Embryonic facial prominence (tissue), 1 donor: ENCODE measurements at regions not wholly inside any gene's neighbourhood (a gene's known extent, or its start where the extent isn't known, plus 50 kb on each side); places are given as distances from the start of the nearest gene placed in this dataset.

Source experiments
- DNase-seq: peaks from one replicate; pipeline ENCODE4 v3.0.0-alpha.2; 2016; ENCODE audit errors: extremely low spot score

DNA sequence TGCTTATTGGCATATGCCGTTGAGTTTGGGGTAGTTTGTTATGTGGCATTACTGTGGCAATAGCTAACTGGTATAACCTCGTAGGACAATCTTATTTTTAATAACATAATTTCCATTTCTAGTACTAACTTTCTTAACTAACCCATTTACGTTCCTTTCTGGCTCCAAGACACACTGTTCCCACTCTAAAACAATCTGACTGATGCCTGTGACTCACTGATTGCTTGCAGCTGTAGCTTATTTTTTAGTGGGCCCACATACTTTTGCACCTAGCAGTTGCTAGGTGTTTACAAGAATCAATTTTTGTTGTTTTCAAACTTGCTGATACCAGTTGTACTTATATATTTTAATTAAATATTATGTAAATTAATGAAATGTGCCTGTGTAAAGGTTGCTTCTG is 52.2 kb downstream of the FAT3 start:
- no peak for DNase-seq

GRCh38 chr11:92277871-92278270 is 53.3 kb downstream of the FAT3 start:
- DNase-seq = no peak

- no peak for DNase-seq
Measured at GRCh38 chr11:92278791-92279433, 54.3 kb downstream of the FAT3 start.

DNA sequence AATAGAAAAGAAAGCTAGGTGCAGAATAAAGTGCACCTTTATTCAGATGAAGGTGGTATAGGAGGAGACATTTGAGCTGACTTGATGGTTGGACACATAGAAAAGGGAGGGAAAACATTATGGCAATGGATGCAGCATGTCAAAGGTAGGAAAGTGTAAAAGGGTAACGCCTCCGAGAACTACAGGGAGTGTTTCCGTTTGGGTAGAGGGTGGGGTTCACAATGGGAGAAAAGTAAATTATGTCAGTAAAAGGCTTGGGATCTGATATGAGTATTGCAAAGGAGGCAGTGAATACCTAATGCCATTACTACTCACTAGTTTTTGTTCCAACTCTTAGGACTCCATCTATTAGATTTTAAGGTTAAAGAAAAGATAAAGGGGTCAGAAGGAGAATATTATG is 59.5 kb downstream of the FAT3 start:
- no peak for DNase-seq

DNA sequence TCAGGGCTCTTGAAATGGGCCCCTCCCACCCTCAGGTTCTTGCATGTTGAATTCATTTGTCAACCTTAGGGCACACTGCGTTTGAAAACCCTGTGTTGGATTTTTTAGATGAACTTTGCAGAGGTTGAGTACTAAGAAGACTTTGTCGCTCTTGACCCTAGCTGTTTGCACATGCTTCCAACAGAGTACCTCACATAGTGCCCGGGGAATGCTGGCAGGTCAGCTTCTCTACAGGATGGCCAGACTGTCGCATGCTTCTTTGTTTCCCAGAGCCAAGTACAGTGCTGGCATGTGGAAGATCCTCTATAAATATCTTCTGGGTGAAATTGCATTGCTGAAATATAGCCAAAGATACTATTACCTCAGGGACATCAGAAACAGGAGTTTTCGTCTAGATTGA is 59.9 kb downstream of the FAT3 start:
- no peak for DNase-seq

DNA sequence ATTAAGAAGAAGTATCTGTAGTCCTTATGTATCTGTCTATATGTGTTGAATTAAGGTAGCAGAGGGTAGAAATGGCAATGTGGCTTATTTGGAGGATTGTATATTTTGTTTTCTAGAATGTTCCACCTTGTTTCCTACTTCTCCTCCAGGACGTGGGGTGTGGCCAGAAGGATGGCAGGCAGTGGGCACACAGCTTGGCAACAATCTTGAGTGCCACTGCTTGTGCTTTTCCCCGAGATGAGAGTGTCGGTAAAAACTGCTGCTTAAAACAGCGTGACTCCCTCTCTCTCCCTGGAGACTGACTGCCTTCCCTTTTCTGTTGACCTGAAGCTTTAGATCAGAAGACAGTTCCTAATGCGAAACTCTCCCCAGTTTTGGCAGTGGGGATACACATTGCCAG is 61.2 kb downstream of the FAT3 start:
- no peak for DNase-seq

- no peak for DNase-seq
Measured at GRCh38 chr11:92286709-92287108, 62.1 kb downstream of the FAT3 start.

DNA sequence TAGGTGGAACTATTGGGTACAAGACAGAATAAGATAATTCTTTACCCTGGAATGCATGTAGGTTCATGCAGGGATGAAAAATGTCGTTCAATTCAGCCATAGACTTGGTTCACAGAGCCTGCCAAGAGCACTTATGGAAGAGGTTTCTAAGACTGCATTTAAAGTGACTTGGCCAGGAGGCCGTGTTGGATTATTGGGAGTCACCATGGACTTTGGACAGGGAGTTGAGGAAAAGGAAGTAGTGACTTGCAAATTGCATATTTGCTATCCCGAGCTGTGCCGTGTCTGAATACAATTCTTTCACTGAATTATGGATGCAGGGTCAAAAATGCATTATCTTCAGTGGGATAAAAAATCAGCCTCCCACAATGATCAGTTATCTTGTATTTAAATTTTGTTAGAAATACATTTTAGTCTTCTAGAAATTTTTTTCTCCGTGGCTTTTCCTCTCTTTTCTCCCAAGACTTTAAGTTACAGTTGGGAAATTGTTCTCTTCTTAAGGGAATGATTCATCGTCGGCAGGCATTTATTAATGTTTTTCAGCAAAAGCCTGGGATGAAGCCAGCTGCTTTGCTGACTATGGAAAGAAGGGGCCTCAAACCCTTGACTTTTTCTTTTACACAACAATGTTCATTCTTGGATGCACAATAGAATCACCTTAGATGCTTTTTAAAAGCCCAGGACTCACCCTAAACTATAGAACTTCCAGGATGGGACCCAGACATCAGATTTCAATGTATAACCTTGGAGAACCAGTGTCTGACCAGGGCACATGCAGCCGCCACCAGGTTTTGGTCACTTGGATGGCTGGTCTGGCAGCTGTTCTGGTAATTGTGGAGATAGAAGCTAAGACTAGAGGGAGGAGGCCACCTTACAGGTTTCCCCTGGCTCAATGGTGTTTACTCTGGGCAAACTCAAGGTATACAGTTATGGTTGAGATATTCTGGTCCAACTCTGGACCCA is 70.8 kb downstream of the FAT3 start:
- DNase-seq = no peak

GRCh38 chr11:92296138-92296515 is 71.5 kb downstream of the FAT3 start:
- no peak for DNase-seq

DNA sequence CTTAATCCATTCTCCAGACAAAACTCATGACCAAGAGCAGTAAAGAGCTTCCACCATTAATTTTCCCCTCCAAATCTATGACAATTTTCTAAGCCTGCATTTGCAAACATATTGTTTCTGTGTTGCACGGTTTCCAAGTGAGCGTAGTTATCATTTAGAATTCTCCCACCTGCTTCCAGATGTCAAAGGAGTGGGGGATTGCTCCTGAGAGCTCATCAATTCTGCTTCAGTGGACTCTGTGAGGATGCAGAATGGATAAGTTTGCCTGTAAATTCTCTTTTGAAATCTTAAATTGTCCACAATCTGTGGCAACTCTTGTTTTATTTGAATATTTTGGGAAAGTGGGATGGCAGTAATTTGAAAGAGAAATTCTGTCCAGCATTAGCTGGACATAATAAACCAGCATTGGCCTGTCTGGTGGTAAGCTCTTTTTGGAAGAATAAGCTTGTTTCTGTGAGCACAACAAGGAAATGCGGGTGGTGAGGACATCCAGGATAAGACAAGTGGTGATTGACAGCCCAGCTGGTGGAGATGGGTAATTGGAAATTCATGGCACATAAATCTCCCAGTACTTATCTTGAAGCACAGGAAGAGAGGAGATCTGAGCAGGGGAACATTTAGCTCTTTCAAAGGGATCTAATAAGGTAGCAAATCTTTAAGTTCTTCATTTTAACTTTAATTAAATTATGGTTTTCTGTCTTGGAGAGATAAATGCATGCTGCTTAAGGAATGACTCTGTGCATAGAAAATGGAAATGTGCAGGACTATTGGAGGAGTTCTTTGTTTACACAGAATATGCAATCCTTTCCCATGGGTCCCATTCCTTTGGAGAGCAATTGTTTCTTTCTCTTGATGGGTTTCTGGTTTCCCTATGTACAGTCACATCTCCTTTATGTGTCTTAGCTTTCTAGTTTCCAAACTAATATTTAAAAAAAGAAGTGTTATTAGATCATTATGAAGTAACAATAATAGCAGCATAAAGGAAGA is 73.2 kb downstream of the FAT3 start:
- DNase-seq = no peak

DNA sequence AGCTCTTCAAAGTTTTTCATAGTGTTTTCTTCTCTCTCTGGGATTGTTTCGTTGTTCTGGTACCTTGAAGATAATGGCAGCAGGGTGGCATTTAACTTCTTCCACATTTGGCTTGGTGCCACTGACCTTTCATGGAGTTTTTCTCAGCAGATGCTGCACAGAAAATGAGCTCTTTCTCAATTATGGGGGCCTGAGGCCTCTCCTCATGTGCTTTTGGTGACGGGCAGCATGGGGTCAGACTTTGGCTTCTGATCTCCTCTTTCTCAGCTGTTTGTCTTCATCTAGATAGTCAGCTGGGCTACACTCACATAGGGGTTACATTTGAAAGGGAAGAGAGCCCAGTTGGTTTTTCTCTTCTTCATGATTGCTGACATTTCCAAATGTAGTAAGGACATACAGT is 76.3 kb downstream of the FAT3 start:
- no peak for DNase-seq

DNA sequence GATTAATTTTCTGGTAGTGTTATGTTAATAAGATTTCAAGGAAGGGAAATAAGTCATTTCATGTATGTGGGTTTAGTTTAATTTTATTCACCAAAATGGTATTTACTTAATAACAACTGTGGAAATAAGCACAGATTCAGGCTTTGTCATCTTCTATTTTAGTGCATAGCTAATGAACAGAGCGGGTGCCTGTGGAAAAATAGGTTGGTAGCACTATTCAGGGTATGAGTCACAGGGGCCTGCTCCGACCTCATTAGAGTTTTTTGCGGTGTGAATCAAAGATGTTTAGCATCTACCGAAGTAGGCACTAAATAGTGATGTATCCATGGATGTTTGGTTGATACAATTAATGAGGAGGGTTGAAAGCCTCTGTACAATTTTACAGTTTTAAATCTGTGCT is 78.2 kb downstream of the FAT3 start:
- no peak for DNase-seq

GRCh38 chr11:92304271-92304670 is 79.7 kb downstream of the FAT3 start:
- DNase-seq = no peak

DNA sequence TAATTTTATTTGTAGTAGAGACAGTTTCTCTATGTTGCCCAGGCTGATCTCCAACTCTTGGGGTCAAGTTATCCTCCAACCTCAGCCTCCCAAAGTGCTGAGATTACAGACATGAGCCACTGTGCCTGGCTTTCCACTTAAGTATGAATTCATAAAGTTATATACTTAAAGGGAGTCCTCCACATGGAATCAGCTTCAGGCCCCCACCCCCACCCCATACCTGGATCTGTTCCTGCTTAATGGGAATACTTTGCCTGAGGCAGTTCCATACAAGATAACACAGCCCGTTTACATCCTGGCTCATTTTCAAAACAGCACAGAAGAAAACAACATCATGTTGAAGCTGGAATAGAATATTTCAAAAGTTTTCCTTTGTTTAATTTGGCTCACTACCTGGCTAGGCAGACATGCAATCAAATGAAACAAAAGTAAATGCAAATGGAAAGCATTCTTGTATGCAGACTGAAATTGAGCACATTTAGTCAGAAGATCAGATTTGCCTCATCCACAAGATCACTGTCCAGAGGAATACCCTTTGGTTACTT is 82.4 kb downstream of the FAT3 start:
- no peak for DNase-seq

DNA sequence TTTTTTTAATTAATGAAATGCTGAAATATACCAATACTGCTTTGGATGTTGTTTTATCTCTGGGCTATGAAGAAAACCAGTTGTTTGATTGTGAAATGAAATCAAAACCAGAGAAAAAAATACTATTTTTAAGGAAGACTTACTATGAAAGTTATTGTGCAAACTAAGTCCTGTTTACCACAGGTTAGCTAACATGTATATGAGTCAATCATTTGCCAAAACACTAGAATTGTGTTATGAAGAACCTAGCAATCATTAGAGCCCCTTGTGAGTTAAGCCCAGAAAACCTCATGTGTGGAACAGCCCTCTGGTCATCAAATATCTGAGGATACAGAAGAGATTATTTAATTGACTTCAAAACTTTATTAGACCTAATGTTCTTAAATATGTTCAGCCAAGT is 83.7 kb downstream of the FAT3 start:
- DNase-seq = no peak

DNA sequence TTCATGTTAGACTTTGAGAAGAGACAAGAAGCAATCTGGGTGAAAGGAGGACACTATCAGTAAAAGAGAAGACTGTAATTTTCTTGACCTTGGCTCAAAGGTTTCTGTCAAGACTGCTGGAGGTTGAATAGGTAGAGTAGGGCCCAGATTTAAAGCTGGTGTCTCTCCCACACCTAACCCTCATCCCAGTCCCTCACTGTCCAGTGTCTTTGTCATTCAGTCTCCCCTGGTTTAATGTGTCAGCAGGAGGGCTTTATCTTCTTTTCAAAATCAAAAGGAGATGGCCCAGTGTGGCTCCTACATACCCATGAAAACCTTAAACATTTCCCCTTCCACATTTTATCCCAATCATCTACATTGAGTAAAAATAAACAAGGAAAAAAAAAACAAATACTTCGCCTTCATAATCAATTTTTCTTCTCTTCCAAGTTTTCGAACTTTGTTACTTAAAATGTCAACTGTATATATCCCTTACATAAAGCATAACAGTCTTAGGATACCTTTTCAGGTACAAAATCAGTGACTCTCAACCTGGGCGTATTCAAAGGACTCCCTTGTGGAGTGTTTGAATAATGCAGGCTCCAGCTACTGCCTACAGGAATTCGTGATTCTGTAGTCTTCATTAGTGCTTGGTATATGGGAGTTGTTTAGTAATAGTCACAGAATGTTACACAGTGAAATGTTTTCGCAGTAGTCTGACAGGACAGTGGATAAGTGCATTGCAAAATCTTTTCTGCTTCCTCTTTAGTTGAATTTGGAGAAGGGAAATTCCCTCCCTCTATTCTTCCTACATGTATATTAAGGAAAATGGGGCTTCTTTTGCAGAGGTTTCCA is 87.2 kb downstream of the FAT3 start:
- no peak for DNase-seq

DNA sequence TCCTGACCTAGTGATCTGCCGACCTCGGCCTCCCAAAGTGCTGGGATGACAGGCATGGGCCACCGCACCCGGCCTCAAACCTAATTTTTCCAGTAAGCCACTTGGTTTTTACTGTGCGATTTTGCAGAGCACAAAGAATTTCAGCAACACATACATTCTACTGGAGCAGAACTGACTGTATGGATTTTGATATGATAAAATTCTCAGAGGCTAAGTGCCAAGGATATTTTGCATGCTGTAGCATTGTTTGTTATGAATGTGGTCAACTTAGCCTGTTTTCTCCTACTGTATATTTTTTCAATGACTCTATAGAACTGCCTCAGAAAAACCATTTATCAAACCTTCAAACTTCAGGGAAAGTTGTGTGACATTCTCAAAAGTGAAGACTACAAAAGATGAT is 89.2 kb downstream of the FAT3 start:
- no peak for DNase-seq

- no peak for DNase-seq
Measured at GRCh38 chr11:92314499-92314898, 89.9 kb downstream of the FAT3 start.

DNA sequence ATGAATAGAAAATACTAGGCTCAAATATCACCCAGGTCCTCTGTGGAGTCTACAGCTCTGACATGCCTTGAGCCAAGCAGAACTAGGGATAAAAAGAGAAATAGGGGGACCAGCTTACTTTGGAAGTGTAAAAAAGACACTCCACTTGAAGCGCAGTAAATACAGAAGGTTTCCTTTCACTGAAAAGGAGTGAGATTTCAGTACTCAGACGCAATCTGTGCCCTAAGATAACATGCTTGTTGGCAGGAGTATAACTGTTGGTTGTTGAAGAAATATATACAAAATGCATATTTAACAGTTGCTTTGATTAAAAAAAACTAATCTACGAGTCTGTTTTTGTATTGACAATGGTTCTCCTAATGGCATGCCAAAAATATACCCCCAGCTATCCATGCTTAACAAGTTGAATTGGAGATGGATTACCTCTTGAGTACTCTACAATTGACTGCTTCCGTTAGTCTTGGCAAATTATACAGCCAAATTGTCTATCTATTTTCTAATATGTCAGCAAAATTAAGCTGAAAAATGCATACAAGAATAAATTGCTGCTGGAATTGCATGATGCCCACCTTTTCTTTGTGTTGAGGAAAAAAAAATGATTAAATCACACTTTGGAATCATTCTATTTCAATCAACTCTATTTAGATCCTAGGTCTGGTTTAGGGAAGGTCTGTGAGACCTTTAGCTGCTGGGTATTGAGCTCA is 91.6 kb downstream of the FAT3 start:
- DNase-seq = no peak

DNA sequence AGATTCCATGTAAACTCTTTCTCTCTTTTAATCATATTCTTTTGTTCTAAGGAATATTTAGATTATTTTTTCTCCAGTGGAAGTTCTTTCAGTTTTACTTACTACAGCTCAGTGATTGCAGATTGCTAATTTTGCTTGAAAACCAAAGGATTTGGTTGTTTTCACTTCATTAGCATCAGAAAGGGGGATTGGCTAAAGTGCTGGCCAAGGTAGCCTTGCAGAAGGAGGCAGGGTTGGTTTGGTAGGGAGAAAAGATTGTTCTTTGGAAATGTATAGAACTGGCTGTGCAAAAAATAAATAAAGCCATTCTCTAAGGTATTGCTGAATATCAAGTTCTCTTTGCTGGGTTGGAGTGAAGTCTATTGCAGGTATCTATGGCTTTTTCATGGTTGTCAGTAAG is 92.6 kb downstream of the FAT3 start:
- no peak for DNase-seq
